ENCODE measurements at regions not wholly inside any gene's neighbourhood (a gene's known extent, or its start where the extent isn't known, plus 50 kb on each side); places are given as distances from the start of the nearest gene placed in this dataset.

GRCh38 chr1:81547261-81547911 lies 253.3 kb upstream of the ADGRL2 start:
- Histone ChIP-seq H3K27ac (ENCODE audit: low read depth, low read length) (no peak overlapping the region), H3K36me3 (ENCODE audit: low read length) (no peaks in the 10 kb centered on the region), H3K27me3 (ENCODE audit: low read length) (no peaks in the 10 kb centered on the region), H3K4me3 (ENCODE audit: insufficient read depth, low read length, poor library complexity, severe bottlenecking) (no peak overlapping the region), H2AFZ (ENCODE audit: low read depth, low read length, severe bottlenecking) (no peak overlapping the region), H3K4me2 (ENCODE audit: low read depth, low read length, poor library complexity, severe bottlenecking) (no peak overlapping the region), H3F3A (ENCODE audit: insufficient read depth) (no peaks in the 10 kb centered on the region), H4K20me1 (ENCODE audit: low read depth, low read length) (no peaks in the 10 kb centered on the region), H3K79me2 (ENCODE audit: insufficient read depth, low read length) (no peaks in the 10 kb centered on the region), H3K9me2 (replicated peaks; ENCODE audit: insufficient read depth, low read length) (no peaks in the 10 kb centered on the region), H3K9ac (ENCODE audit: low read length) (no peak overlapping the region), H3K9me3 (ENCODE audit: insufficient read depth, low read length) (no peaks in the 10 kb centered on the region)
- TF ChIP-seq CTCF (IDR thresholded peaks at IDR 0.05; ENCODE audit: insufficient read depth, low read length, poor library complexity, severe bottlenecking) = no peak

GRCh38 chr1:81545734-81546133 lies 255.0 kb upstream of the ADGRL2 start:
- H3K36me3 ChIP-seq (ENCODE audit: low read length) = no peaks in the 10 kb centered on the region

GRCh38 chr1:81543764-81544163 lies 257.0 kb upstream of the ADGRL2 start:
- Histone ChIP-seq H3K9me2 (replicated peaks; ENCODE audit: insufficient read depth, low read length) (no peaks in the 10 kb centered on the region), H3K4me3 (ENCODE audit: insufficient read depth, low read length, poor library complexity, severe bottlenecking) (no peak overlapping the region), H3K27ac (ENCODE audit: low read depth, low read length) (no peak overlapping the region), H3K36me3 (ENCODE audit: low read length) (no peaks in the 10 kb centered on the region), H3K4me2 (ENCODE audit: low read depth, low read length, poor library complexity, severe bottlenecking) (no peak overlapping the region), H3K79me2 (ENCODE audit: insufficient read depth, low read length) (no peaks in the 10 kb centered on the region), H4K20me1 (ENCODE audit: low read depth, low read length) (no peaks in the 10 kb centered on the region), H3K9ac (ENCODE audit: low read length) (no peak overlapping the region), H3K27me3 (ENCODE audit: low read length) (no peaks in the 10 kb centered on the region), H2AFZ (ENCODE audit: low read depth, low read length, severe bottlenecking) (no peak overlapping the region), H3K9me3 (ENCODE audit: insufficient read depth, low read length) (no peaks in the 10 kb centered on the region), H3F3A (ENCODE audit: insufficient read depth) (no peaks in the 10 kb centered on the region)
- TF ChIP-seq CTCF (IDR thresholded peaks at IDR 0.05; ENCODE audit: insufficient read depth, low read length, poor library complexity, severe bottlenecking) (no peak), EZH2phosphoT487 (conservative IDR thresholded peaks at IDR 0.05; ENCODE audit: low read length) (no peak)

More at GRCh38 chr1:81545734-81546133, 255.0 kb upstream of the ADGRL2 start:
- Histone ChIP-seq H3K9me3 (ENCODE audit: insufficient read depth, low read length) (no peaks in the 10 kb centered on the region), H2AFZ (ENCODE audit: low read depth, low read length, severe bottlenecking) (no peak overlapping the region), H3K27me3 (ENCODE audit: low read length) (no peaks in the 10 kb centered on the region), H3K9me2 (replicated peaks; ENCODE audit: insufficient read depth, low read length) (no peaks in the 10 kb centered on the region), H3K79me2 (ENCODE audit: insufficient read depth, low read length) (no peaks in the 10 kb centered on the region), H3K4me2 (ENCODE audit: low read depth, low read length, poor library complexity, severe bottlenecking) (no peak overlapping the region), H3K27ac (ENCODE audit: low read depth, low read length) (no peak overlapping the region), H3F3A (ENCODE audit: insufficient read depth) (no peaks in the 10 kb centered on the region), H3K9ac (ENCODE audit: low read length) (no peak overlapping the region), H4K20me1 (ENCODE audit: low read depth, low read length) (no peaks in the 10 kb centered on the region), H3K4me3 (ENCODE audit: insufficient read depth, low read length, poor library complexity, severe bottlenecking) (no peak overlapping the region)
- TF ChIP-seq CTCF (IDR thresholded peaks at IDR 0.05; ENCODE audit: insufficient read depth, low read length, poor library complexity, severe bottlenecking) (no peak), EZH2phosphoT487 (conservative IDR thresholded peaks at IDR 0.05; ENCODE audit: low read length) (no peak)

All from SU-DHL-6 (cell line).